ENCODE measurements at regions not wholly inside any gene's neighbourhood (a gene's known extent, or its start where the extent isn't known, plus 50 kb on each side); places are given as distances from the start of the nearest gene placed in this dataset.
"Not testable (repeated sequence)": the region's sequence is repeated elsewhere in the genome, so short reads cannot be mapped to it uniquely, and the experiment has no call there.

GRCh38 chr7:131845573-131846314, 289.3 kb upstream of the PODXL start:
- no peak for DNase-seq

GRCh38 chr7:131844369-131844768, 287.9 kb upstream of the PODXL start:
- DNase-seq, result no peak

- no peak for DNase-seq
Measured at GRCh38 chr7:131843898-131844331, 287.5 kb upstream of the PODXL start.

- no peak for DNase-seq
Measured at GRCh38 chr7:131839967-131840690, 283.7 kb upstream of the PODXL start.

- DNase-seq, result no peak
Measured at GRCh38 chr7:131836733-131837132, 280.3 kb upstream of the PODXL start.

- DNase-seq, result no peak
Measured at GRCh38 chr7:131835141-131835540, 278.7 kb upstream of the PODXL start.

GRCh38 chr7:131830681-131831080, 274.3 kb upstream of the PODXL start:
- DNase-seq, result no peak

GRCh38 chr7:131829947-131830558, 273.6 kb upstream of the PODXL start:
- no peak for DNase-seq

GRCh38 chr7:131827421-131827820, 271.0 kb upstream of the PODXL start:
- DNase-seq, result no peak

GRCh38 chr7:131826960-131827359, 270.5 kb upstream of the PODXL start:
- DNase-seq, result no peak

- not testable (repeated sequence) for DNase-seq
Measured at GRCh38 chr7:131823961-131824440, 267.6 kb upstream of the PODXL start.

GRCh38 chr7:131819891-131820290, 263.5 kb upstream of the PODXL start:
- no peak for DNase-seq

- no peak for DNase-seq
Measured at GRCh38 chr7:131816391-131817007, 260.1 kb upstream of the PODXL start.

GRCh38 chr7:131808736-131809135, 252.3 kb upstream of the PODXL start:
- DNase-seq, result no peak

GRCh38 chr7:131808156-131808555, 251.7 kb upstream of the PODXL start:
- DNase-seq, result not testable (repeated sequence)

GRCh38 chr7:131803816-131804215, 247.4 kb upstream of the PODXL start:
- DNase-seq, result no peak

GRCh38 chr7:131802195-131802864, 245.9 kb upstream of the PODXL start:
- no peak for DNase-seq

GRCh38 chr7:131800531-131800930, 244.1 kb upstream of the PODXL start:
- no peak for DNase-seq

GRCh38 chr7:131800008-131800407, 243.6 kb upstream of the PODXL start:
- DNase-seq, result no peak

- no peak for DNase-seq
Measured at GRCh38 chr7:131797841-131798240, 241.4 kb upstream of the PODXL start.

GRCh38 chr7:131795400-131795799, 239.0 kb upstream of the PODXL start:
- DNase-seq, result no peak

- no peak for DNase-seq
Measured at GRCh38 chr7:131792311-131792710, 235.9 kb upstream of the PODXL start.

GRCh38 chr7:131787101-131787500, 230.7 kb upstream of the PODXL start:
- DNase-seq, result no peak
